ENCODE measurements at regions not wholly inside any gene's neighbourhood (a gene's known extent, or its start where the extent isn't known, plus 50 kb on each side); places are given as distances from the start of the nearest gene placed in this dataset.

- H3K4me3 Mint-ChIP-seq = no peak overlapping the region
- no peak overlapping the region for H3K27ac Mint-ChIP-seq
- H3K9me3 Mint-ChIP-seq (ENCODE audit: insufficient read depth) = no peaks in the 10 kb centered on the region
- Histone ChIP-seq H3K9me3 (ENCODE audit: control extremely low read depth in 1 of 3, control insufficient read depth in 2 of 3, insufficient read depth in 1 of 3, low read length in 2 of 3) (no peaks in the 10 kb centered on the region), H3K4me3 (ENCODE audit: control extremely low read depth in 1 of 5, extremely low read depth in 1 of 5, insufficient read depth in 1 of 5, low read depth in 2 of 5, low read length in 4 of 5) (no peak overlapping the region), H3K27me3 (replicated peaks in 1 of 4; ENCODE audit: control extremely low read depth in 1 of 4, control insufficient read depth in 3 of 4, insufficient read depth in 4 of 4, low read length in 3 of 4) (peaks cover 0 to 2% (median 0%) of the 10 kb centered on the region in 4 experiments), H4K20me1 (ENCODE audit: control insufficient read depth, insufficient read depth, low read length, poor library complexity, severe bottlenecking) (no peaks in the 10 kb centered on the region), H3K4me1 (ENCODE audit: control insufficient read depth in 2 of 2, insufficient read depth in 2 of 2, low read length in 2 of 2) (no peaks in the 10 kb centered on the region), H2AFZ (ENCODE audit: insufficient read depth, low read depth, low read length, poor library complexity, severe bottlenecking) (no peak overlapping the region), H3K4me2 (replicated peaks; ENCODE audit: low read depth, low read length, poor library complexity, severe bottlenecking) (no peak overlapping the region), H3K79me2 (ENCODE audit: control insufficient read depth, insufficient read depth, low read length) (no peaks in the 10 kb centered on the region), H3K9ac (ENCODE audit: low read length) (no peak overlapping the region), H3K27ac (ENCODE audit: low read length in 2 of 2) (no peak overlapping the region), H3K36me3 (replicated peaks in 1 of 2; ENCODE audit: control extremely low read depth in 1 of 2, control insufficient read depth in 1 of 2, extremely low read depth in 1 of 2, insufficient read depth in 2 of 2, low read length in 1 of 2) (no peaks in the 10 kb centered on the region)
- DNase-seq (no peak), ATAC-seq (ENCODE audit: low read depth) (no peak)
- TF ChIP-seq CTCF (IDR thresholded peaks at IDR 0.05) (no peak), EZH2 (IDR thresholded peaks at IDR 0.05; ENCODE audit: borderline replicate concordance, insufficient read depth, low read depth, low read length, poor library complexity, severe bottlenecking) (no peak)
- no peaks in the 10 kb centered on the region for H3K4me1 Mint-ChIP-seq
- intact Hi-C loops (cut with micrococcal nuclease) = no loop called here
- ChIA-PET CTCF (no interaction called here), POLR2A (no interaction called here)
- WGBS (ENCODE audit: insufficient coverage) = 57% methylated on average over 5 of the region's 5 CpGs
- peaks cover 9% of the 10 kb centered on the region for H3K27me3 Mint-ChIP-seq
Observed at GRCh38 chr1:14136881-14137280, 436.9 kb downstream of the PRDM2 start.

- DNase-seq (no peak), ATAC-seq (ENCODE audit: low read depth) (no peak)
- Histone ChIP-seq H3K4me1 (ENCODE audit: control insufficient read depth in 2 of 2, insufficient read depth in 2 of 2, low read length in 2 of 2) (no peaks in the 10 kb centered on the region), H3K79me2 (ENCODE audit: control insufficient read depth, insufficient read depth, low read length) (no peaks in the 10 kb centered on the region), H3K4me2 (replicated peaks; ENCODE audit: low read depth, low read length, poor library complexity, severe bottlenecking) (no peak overlapping the region), H3K4me3 (ENCODE audit: control extremely low read depth in 1 of 5, extremely low read depth in 1 of 5, insufficient read depth in 1 of 5, low read depth in 2 of 5, low read length in 4 of 5) (no peak overlapping the region), H3K36me3 (replicated peaks in 1 of 2; ENCODE audit: control extremely low read depth in 1 of 2, control insufficient read depth in 1 of 2, extremely low read depth in 1 of 2, insufficient read depth in 2 of 2, low read length in 1 of 2) (no peaks in the 10 kb centered on the region), H3K9me3 (ENCODE audit: control extremely low read depth in 1 of 3, control insufficient read depth in 2 of 3, insufficient read depth in 1 of 3, low read length in 2 of 3) (no peaks in the 10 kb centered on the region), H3K27me3 (replicated peaks in 1 of 4; ENCODE audit: control extremely low read depth in 1 of 4, control insufficient read depth in 3 of 4, insufficient read depth in 4 of 4, low read length in 3 of 4) (peaks cover 0 to 2% (median 0%) of the 10 kb centered on the region in 4 experiments), H3K27ac (ENCODE audit: low read length in 2 of 2) (no peak overlapping the region), H4K20me1 (ENCODE audit: control insufficient read depth, insufficient read depth, low read length, poor library complexity, severe bottlenecking) (no peaks in the 10 kb centered on the region), H2AFZ (ENCODE audit: insufficient read depth, low read depth, low read length, poor library complexity, severe bottlenecking) (no peak overlapping the region), H3K9ac (ENCODE audit: low read length) (no peak overlapping the region)
- Mint-ChIP-seq H3K4me1 (no peaks in the 10 kb centered on the region), H3K27ac (no peak overlapping the region), H3K9me3 (ENCODE audit: insufficient read depth) (no peaks in the 10 kb centered on the region), H3K4me3 (no peak overlapping the region), H3K27me3 (peaks cover 7% of the 10 kb centered on the region)
- ChIA-PET CTCF (no interaction called here), POLR2A (no interaction called here)
- intact Hi-C loops (cut with micrococcal nuclease) = no loop called here
- WGBS (ENCODE audit: insufficient coverage) = 83% methylated on average over 2 of the region's 6 CpGs
- TF ChIP-seq CTCF (IDR thresholded peaks at IDR 0.05) (no peak), EZH2 (IDR thresholded peaks at IDR 0.05; ENCODE audit: borderline replicate concordance, insufficient read depth, low read depth, low read length, poor library complexity, severe bottlenecking) (no peak)
Observed at GRCh38 chr1:14137411-14138134, 437.6 kb downstream of the PRDM2 start.

Data from B cell (primary cell).